HL-60/S4 (cell line): ENCODE measurements at regions not wholly inside any gene's neighbourhood (a gene's known extent, or its start where the extent isn't known, plus 50 kb on each side); places are given as distances from the start of the nearest gene placed in this dataset.

Experiments used
- in situ Hi-C: fragments of 300-500 bp; cut with MboI; formaldehyde crosslinking; loops from 2 replicates; pipeline ENCODE4 v1.14.3; 2022; ENCODE audit warnings: low sequenced_read_pairs

GRCh38 chr16:86663685-86664521 lies 85.6 kb downstream of the FOXL1 start:
- in situ Hi-C loops: no loop called here

GRCh38 chr16:86664522-86665318 lies 86.4 kb downstream of the FOXL1 start:
- in situ Hi-C loops: no loop called here

- in situ Hi-C loops: no loop called here
Observed at GRCh38 chr16:86665319-86665675, 86.9 kb downstream of the FOXL1 start.

- in situ Hi-C loops: no loop called here
Observed at GRCh38 chr16:86665929-86666328, 87.6 kb downstream of the FOXL1 start.

- in situ Hi-C loops: no loop called here
Observed at GRCh38 chr16:86667035-86667434, 88.7 kb downstream of the FOXL1 start.

GRCh38 chr16:86668136-86668910 lies 90.0 kb downstream of the FOXL1 start:
- in situ Hi-C loops: no loop called here

- in situ Hi-C loops: no loop called here
Observed at GRCh38 chr16:86669285-86669805, 91.0 kb downstream of the FOXL1 start.

- in situ Hi-C loops: no loop called here
Observed at GRCh38 chr16:86669937-86670749, 91.8 kb downstream of the FOXL1 start.

- in situ Hi-C loops: no loop called here
Observed at GRCh38 chr16:86670750-86671234, 92.4 kb downstream of the FOXL1 start.

GRCh38 chr16:86671486-86672178 lies 93.3 kb downstream of the FOXL1 start:
- in situ Hi-C loops: no loop called here

- in situ Hi-C loops: no loop called here
Observed at GRCh38 chr16:86672179-86672863, 94.0 kb downstream of the FOXL1 start.

- in situ Hi-C loops: no loop called here
Observed at GRCh38 chr16:86673090-86673955, 95.0 kb downstream of the FOXL1 start.

GRCh38 chr16:86673956-86674453 lies 95.7 kb downstream of the FOXL1 start:
- in situ Hi-C loops: no loop called here

- in situ Hi-C loops: no loop called here
Observed at GRCh38 chr16:86676254-86676670, 97.9 kb downstream of the FOXL1 start.

- in situ Hi-C loops: no loop called here
Observed at GRCh38 chr16:86679490-86679889, 101.1 kb downstream of the FOXL1 start.

GRCh38 chr16:86680162-86680561 lies 101.8 kb downstream of the FOXL1 start:
- in situ Hi-C loops: no loop called here

GRCh38 chr16:86680661-86681030 lies 102.3 kb downstream of the FOXL1 start:
- in situ Hi-C loops: no loop called here
